ENCODE measurements at regions not wholly inside any gene's neighbourhood (a gene's known extent, or its start where the extent isn't known, plus 50 kb on each side); places are given as distances from the start of the nearest gene placed in this dataset.

DNA sequence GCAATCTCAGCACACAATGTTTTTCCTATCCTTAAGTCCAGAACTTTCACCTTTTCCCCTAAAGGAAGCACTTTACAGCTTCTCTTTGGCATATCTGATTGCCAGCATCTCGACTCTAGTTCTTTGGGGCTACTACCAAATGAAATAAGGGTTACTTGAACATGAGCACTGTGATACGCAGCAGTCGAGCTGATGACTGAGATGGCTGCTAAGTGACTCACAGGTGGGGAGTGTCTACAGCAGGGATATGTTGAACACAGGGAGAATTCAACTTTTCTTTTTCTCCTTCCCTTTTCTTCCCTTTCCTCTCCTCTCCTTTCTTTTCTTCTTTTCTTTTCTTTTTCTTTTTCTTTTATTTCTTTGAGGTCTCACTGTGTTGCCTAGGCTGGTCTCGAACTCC is 334.8 kb downstream of the MAF start:
- no peaks in the 10 kb centered on the region for H3K36me3 ChIP-seq (ENCODE audit: insufficient read depth)
- TF ChIP-seq CREB1 (CRISPR knock-in tag; IDR thresholded peaks at IDR 0.05; ENCODE audit: low read depth) (no peak), EZH2 (IDR thresholded peaks at IDR 0.05; ENCODE audit: low read depth, unreplicated experiment) (no peak), ZNF114 (CRISPR knock-in tag; IDR thresholded peaks at IDR 0.05) (no peak), ZNF331 (CRISPR knock-in tag; IDR thresholded peaks at IDR 0.05; ENCODE audit: low read depth) (no peak), EZH2phosphoT487 (IDR thresholded peaks at IDR 0.05; ENCODE audit: unreplicated experiment) (no peak)
- TF ChIP-seq, protein P1, sequence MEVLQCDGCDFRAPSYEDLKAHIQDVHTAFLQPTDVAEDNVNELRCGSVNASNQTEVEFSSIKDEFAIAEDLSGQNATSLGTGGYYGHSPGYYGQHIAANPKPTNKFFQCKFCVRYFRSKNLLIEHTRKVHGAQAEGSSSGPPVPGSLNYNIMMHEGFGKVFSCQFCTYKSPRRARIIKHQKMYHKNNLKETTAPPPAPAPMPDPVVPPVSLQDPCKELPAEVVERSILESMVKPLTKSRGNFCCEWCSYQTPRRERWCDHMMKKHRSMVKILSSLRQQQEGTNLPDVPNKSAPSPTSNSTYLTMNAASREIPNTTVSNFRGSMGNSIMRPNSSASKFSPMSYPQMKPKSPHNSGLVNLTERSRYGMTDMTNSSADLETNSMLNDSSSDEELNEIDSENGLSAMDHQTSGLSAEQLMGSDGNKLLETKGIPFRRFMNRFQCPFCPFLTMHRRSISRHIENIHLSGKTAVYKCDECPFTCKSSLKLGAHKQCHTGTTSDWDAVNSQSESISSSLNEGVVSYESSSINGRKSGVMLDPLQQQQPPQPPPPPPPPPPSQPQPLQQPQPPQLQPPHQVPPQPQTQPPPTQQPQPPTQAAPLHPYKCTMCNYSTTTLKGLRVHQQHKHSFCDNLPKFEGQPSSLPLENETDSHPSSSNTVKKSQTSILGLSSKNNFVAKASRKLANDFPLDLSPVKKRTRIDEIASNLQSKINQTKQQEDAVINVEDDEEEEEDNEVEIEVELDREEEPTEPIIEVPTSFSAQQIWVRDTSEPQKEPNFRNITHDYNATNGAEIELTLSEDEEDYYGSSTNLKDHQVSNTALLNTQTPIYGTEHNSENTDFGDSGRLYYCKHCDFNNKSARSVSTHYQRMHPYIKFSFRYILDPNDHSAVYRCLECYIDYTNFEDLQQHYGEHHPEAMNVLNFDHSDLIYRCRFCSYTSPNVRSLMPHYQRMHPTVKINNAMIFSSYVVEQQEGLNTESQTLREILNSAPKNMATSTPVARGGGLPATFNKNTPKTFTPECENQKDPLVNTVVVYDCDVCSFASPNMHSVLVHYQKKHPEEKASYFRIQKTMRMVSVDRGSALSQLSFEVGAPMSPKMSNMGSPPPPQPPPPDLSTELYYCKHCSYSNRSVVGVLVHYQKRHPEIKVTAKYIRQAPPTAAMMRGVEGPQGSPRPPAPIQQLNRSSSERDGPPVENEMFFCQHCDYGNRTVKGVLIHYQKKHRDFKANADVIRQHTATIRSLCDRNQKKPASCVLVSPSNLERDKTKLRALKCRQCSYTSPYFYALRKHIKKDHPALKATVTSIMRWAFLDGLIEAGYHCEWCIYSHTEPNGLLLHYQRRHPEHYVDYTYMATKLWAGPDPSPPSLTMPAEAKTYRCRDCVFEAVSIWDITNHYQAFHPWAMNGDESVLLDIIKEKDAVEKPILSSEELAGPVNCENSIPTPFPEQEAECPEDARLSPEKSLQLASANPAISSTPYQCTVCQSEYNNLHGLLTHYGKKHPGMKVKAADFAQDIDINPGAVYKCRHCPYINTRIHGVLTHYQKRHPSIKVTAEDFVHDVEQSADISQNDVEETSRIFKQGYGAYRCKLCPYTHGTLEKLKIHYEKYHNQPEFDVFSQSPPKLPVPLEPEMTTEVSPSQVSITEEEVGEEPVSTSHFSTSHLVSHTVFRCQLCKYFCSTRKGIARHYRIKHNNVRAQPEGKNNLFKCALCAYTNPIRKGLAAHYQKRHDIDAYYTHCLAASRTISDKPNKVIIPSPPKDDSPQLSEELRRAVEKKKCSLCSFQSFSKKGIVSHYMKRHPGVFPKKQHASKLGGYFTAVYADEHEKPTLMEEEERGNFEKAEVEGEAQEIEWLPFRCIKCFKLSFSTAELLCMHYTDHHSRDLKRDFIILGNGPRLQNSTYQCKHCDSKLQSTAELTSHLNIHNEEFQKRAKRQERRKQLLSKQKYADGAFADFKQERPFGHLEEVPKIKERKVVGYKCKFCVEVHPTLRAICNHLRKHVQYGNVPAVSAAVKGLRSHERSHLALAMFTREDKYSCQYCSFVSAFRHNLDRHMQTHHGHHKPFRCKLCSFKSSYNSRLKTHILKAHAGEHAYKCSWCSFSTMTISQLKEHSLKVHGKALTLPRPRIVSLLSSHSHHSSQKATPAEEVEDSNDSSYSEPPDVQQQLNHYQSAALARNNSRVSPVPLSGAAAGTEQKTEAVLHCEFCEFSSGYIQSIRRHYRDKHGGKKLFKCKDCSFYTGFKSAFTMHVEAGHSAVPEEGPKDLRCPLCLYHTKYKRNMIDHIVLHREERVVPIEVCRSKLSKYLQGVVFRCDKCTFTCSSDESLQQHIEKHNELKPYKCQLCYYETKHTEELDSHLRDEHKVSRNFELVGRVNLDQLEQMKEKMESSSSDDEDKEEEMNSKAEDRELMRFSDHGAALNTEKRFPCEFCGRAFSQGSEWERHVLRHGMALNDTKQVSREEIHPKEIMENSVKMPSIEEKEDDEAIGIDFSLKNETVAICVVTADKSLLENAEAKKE (CRISPR knock-in tag; IDR thresholded peaks at IDR 0.05) = no peak
- TF ChIP-seq, protein P2, sequence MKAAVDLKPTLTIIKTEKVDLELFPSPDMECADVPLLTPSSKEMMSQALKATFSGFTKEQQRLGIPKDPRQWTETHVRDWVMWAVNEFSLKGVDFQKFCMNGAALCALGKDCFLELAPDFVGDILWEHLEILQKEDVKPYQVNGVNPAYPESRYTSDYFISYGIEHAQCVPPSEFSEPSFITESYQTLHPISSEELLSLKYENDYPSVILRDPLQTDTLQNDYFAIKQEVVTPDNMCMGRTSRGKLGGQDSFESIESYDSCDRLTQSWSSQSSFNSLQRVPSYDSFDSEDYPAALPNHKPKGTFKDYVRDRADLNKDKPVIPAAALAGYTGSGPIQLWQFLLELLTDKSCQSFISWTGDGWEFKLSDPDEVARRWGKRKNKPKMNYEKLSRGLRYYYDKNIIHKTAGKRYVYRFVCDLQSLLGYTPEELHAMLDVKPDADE (IDR thresholded peaks at IDR 0.05) = no peak
- no peaks in the 10 kb centered on the region for H3F3A ChIP-seq (replicated peaks; ENCODE audit: low read depth)
- Mint-ChIP-seq H3K27me3 (ENCODE audit: insufficient read depth, low read depth, poor library complexity) (peaks cover 6% of the 10 kb centered on the region), H3K36me3 (ENCODE audit: low read depth) (no peaks in the 10 kb centered on the region), H3K4me3 (no peak overlapping the region), H3K4me1 (peaks cover 13% of the 10 kb centered on the region), H3K9me3 (no peaks in the 10 kb centered on the region), H3K27ac (no peak overlapping the region)
- H2AFZ ChIP-seq = no peak overlapping the region
- no peak overlapping the region for H3K4me2 ChIP-seq
- no peaks in the 10 kb centered on the region for H3K79me2 ChIP-seq (replicated peaks; ENCODE audit: insufficient read depth)
- H3K4me3 ChIP-seq = no peak overlapping the region
- H3K9me2 ChIP-seq (ENCODE audit: insufficient read depth) = peaks cover 34% of the 10 kb centered on the region
- H3K4me1 ChIP-seq (ENCODE audit: insufficient read depth) = 0 out of 2 replicates have a peak, but pooled peaks cover 7% of the 10 kb centered on the region
- no peak for DNase-seq (ENCODE audit: low spot score)
- H3K27me3 ChIP-seq (ENCODE audit: insufficient read depth) = no peaks in the 10 kb centered on the region
- no peak overlapping the region for H3K27ac ChIP-seq (ENCODE audit: low read depth)
- no peaks in the 10 kb centered on the region for H4K20me1 ChIP-seq (replicated peaks; ENCODE audit: insufficient read depth)
- ATAC-seq = no peak
